ENCODE measurements at regions not wholly inside any gene's neighbourhood (a gene's known extent, or its start where the extent isn't known, plus 50 kb on each side); places are given as distances from the start of the nearest gene placed in this dataset.

GRCh38 chr1:87705233-87705632 is 376.6 kb downstream of the LMO4 start:
- H3K4me3 ChIP-seq (ENCODE audit: low read depth, low read length, poor library complexity, severe bottlenecking), result no peak overlapping the region
- H3K27me3 ChIP-seq (replicated peaks; ENCODE audit: insufficient read depth, low read depth, low read length, poor library complexity), result no peaks in the 10 kb centered on the region
- TF ChIP-seq EZH2 (IDR thresholded peaks at IDR 0.05; ENCODE audit: borderline replicate concordance, low read depth, low read length, poor library complexity, severe bottlenecking), result no peak
- no peak for TF ChIP-seq CTCF (conservative IDR thresholded peaks at IDR 0.05; ENCODE audit: low read depth, low read length)
- no peak for DNase-seq (ENCODE audit: low spot score)
- no TSS peak for BruUV-seq (replicated peaks)
- no peak overlapping the region for H3K27ac ChIP-seq (ENCODE audit: low read depth, low read length, poor library complexity, severe bottlenecking)
- intact Hi-C loops (cut with micrococcal nuclease; ENCODE audit: unreplicated experiment), result no loop called here
- H3K36me3 ChIP-seq (ENCODE audit: insufficient read depth, low read length, poor library complexity, severe bottlenecking), result no peaks in the 10 kb centered on the region
- ChIA-PET POLR2A (ENCODE audit: low non-redundant PET) (no interaction called here), CTCF (no interaction called here)
- peaks cover 11% of the 10 kb centered on the region for H3K9me3 ChIP-seq (ENCODE audit: low read depth, low read length, poor library complexity, severe bottlenecking)
- H3K4me1 ChIP-seq (ENCODE audit: insufficient read depth, low read length, poor library complexity, severe bottlenecking), result no peaks in the 10 kb centered on the region

GRCh38 chr1:87706203-87706602 is 377.5 kb downstream of the LMO4 start:
- no peaks in the 10 kb centered on the region for H3K27me3 ChIP-seq (replicated peaks; ENCODE audit: insufficient read depth, low read depth, low read length, poor library complexity)
- no TSS peak for BruUV-seq (replicated peaks)
- no peaks in the 10 kb centered on the region for H3K36me3 ChIP-seq (ENCODE audit: insufficient read depth, low read length, poor library complexity, severe bottlenecking)
- H3K4me1 ChIP-seq (ENCODE audit: insufficient read depth, low read length, poor library complexity, severe bottlenecking), result no peaks in the 10 kb centered on the region
- H3K27ac ChIP-seq (ENCODE audit: low read depth, low read length, poor library complexity, severe bottlenecking), result no peak overlapping the region
- intact Hi-C loops (cut with micrococcal nuclease; ENCODE audit: unreplicated experiment), result no loop called here
- H3K9me3 ChIP-seq (ENCODE audit: low read depth, low read length, poor library complexity, severe bottlenecking), result peaks cover 10% of the 10 kb centered on the region
- no peak for DNase-seq (ENCODE audit: low spot score)
- H3K4me3 ChIP-seq (ENCODE audit: low read depth, low read length, poor library complexity, severe bottlenecking), result no peak overlapping the region
- TF ChIP-seq EZH2 (IDR thresholded peaks at IDR 0.05; ENCODE audit: borderline replicate concordance, low read depth, low read length, poor library complexity, severe bottlenecking), result no peak
- TF ChIP-seq CTCF (conservative IDR thresholded peaks at IDR 0.05; ENCODE audit: low read depth, low read length), result no peak
- ChIA-PET POLR2A (ENCODE audit: low non-redundant PET) (no interaction called here), CTCF (no interaction called here)

GRCh38 chr1:87706779-87707228 is 378.1 kb downstream of the LMO4 start:
- Histone ChIP-seq H3K9me3 (ENCODE audit: low read depth, low read length, poor library complexity, severe bottlenecking) (peaks cover 9% of the 10 kb centered on the region), H3K27ac (ENCODE audit: low read depth, low read length, poor library complexity, severe bottlenecking) (no peak overlapping the region), H3K4me3 (ENCODE audit: low read depth, low read length, poor library complexity, severe bottlenecking) (no peak overlapping the region), H3K4me1 (ENCODE audit: insufficient read depth, low read length, poor library complexity, severe bottlenecking) (no peaks in the 10 kb centered on the region), H3K27me3 (replicated peaks; ENCODE audit: insufficient read depth, low read depth, low read length, poor library complexity) (no peaks in the 10 kb centered on the region), H3K36me3 (ENCODE audit: insufficient read depth, low read length, poor library complexity, severe bottlenecking) (no peaks in the 10 kb centered on the region)
- intact Hi-C loops (cut with micrococcal nuclease; ENCODE audit: unreplicated experiment), result no loop called here
- DNase-seq (ENCODE audit: low spot score), result no peak
- TF ChIP-seq EZH2 (IDR thresholded peaks at IDR 0.05; ENCODE audit: borderline replicate concordance, low read depth, low read length, poor library complexity, severe bottlenecking) (no peak), CTCF (conservative IDR thresholded peaks at IDR 0.05; ENCODE audit: low read depth, low read length) (no peak)
- no TSS peak for BruUV-seq (replicated peaks)
- POLR2A ChIA-PET (ENCODE audit: low non-redundant PET), result no interaction called here
- CTCF ChIA-PET, result no interaction called here

All from A673 (cell line).